ENCODE measurements at regions not wholly inside any gene's neighbourhood (a gene's known extent, or its start where the extent isn't known, plus 50 kb on each side); places are given as distances from the start of the nearest gene placed in this dataset.

DNA sequence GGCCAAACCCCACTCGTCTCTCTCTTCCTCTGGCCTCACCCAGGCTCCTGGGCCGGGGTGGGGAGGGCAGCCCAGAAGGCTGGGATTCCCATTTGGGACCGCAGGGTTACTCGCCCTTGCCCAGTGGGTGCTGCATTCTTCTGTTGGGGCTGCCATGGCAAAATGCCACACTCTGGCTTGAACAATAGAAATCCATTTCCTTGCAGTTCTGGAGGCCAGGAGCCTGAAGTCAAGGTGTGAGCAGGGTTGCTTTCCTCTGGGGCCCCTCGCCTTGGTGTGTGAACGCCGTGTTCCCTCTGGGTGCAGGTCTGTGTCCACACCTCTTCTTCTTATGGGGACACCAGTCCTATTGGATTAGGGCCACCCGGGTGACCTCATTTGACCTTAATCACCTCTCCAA, 105.8 kb upstream of the GSE1 start:
- TF ChIP-seq CTCF (IDR thresholded peaks at IDR 0.05; ENCODE audit: insufficient read depth, low read length) = no peak
- DNase-seq (ENCODE audit: low read depth) = no peak
- H3K4me3 ChIP-seq (ENCODE audit: low read depth, low read length) = no peak overlapping the region

GRCh38 chr16:85508388-85508787, 104.7 kb upstream of the GSE1 start:
- no peak overlapping the region for H3K4me3 ChIP-seq (ENCODE audit: low read depth, low read length)
- DNase-seq (ENCODE audit: low read depth) = no peak
- no peak for TF ChIP-seq CTCF (IDR thresholded peaks at IDR 0.05; ENCODE audit: insufficient read depth, low read length)

- TF ChIP-seq CTCF (IDR thresholded peaks at IDR 0.05; ENCODE audit: insufficient read depth, low read length) = no peak
- no peak overlapping the region for H3K4me3 ChIP-seq (ENCODE audit: low read depth, low read length)
- no peak for DNase-seq (ENCODE audit: low read depth)
Measured at GRCh38 chr16:85508993-85509392, 104.1 kb upstream of the GSE1 start.

- no peak for TF ChIP-seq CTCF (IDR thresholded peaks at IDR 0.05; ENCODE audit: insufficient read depth, low read length)
- no peak overlapping the region for H3K4me3 ChIP-seq (ENCODE audit: low read depth, low read length)
- DNase-seq (ENCODE audit: low read depth) = no peak
Measured at GRCh38 chr16:85510041-85510659, 103.0 kb upstream of the GSE1 start.

DNA sequence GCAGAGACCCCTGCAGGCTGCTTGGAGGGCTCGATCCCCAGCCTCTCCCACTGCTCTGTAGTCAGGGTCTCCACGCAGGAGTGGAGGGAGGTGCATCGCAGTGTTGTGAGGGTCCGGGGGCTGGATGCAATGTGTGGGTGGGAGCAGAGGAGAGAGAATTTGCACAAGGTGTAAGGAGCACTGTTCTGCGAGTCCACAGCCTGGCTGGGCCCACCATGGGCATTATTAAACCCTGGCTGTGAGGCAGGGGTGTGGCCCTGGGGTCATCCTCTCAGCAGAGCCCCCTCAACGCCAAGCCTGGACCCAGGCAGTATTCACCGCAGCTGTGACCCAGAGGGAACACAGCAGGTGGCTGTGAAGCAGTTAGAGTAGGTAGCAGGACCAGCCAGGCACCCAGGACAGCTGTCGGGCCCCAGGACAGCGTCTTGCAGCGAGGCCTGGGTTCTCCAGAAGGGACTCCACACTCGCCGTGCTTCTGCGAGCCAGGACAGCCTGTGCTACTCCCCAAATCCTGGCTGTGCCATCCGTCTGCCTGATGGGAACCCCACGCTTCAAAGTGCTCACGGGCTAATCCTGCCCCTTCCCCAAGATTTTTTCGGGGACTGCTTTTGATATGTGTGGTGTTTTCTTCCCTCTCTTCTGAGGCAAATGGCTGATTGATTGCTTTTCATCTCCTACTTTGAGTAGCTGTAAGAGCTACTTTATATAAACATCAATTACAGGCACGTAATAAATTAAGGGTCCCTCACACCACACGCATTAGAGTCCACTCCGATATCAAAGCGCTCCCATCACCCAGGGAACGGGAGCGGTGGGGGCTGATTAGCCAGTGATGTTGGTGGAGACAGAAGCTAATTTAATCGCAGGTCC, 100.9 kb upstream of the GSE1 start:
- TF ChIP-seq CTCF (IDR thresholded peaks at IDR 0.05; ENCODE audit: insufficient read depth, low read length) = no peak
- no peak overlapping the region for H3K4me3 ChIP-seq (ENCODE audit: low read depth, low read length)
- no peak for DNase-seq (ENCODE audit: low read depth)

DNA sequence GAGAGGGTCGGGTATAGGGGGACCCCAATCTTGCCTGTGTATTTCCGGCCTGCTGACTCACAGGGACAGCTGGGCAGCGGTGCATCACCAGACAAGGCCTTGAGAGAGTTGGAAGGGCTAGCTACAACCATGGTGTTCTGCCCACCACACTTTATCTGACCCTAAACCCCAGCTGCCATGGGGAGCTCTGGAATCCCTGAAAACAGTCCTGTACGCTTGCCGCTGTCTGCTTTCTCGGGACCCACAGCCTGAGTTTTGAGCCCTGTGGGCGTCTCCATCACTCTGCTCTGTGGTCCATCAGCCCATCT, 100.4 kb upstream of the GSE1 start:
- no peak overlapping the region for H3K4me3 ChIP-seq (ENCODE audit: low read depth, low read length)
- DNase-seq (ENCODE audit: low read depth) = no peak
- no peak for TF ChIP-seq CTCF (IDR thresholded peaks at IDR 0.05; ENCODE audit: insufficient read depth, low read length)

All from fibroblast of the aortic adventitia (primary cell).